Endothelial cell (in vitro differentiated cells): ENCODE measurements at regions not wholly inside any gene's neighbourhood (a gene's known extent, or its start where the extent isn't known, plus 50 kb on each side); places are given as distances from the start of the nearest gene placed in this dataset.

ENCODE experiments used
- DNase-seq: peaks from one replicate; pipeline ENCODE4 v3.0.0; 2021; ENCODE audit warnings: low spot score
- H3K27ac Mint-ChIP-seq: one replicate; pipeline ENCODE4 v1.8.0; 2021; ENCODE audit warnings: mixed read lengths, inconsistent platforms; ENCODE audit not compliant: unreplicated experiment
- H3K27me3 Mint-ChIP-seq: one replicate; pipeline ENCODE4 v1.8.0; 2021; ENCODE audit warnings: mild to moderate bottlenecking, moderate library complexity, mixed read lengths, inconsistent platforms; ENCODE audit not compliant: unreplicated experiment
- H3K36me3 Mint-ChIP-seq: one replicate; pipeline ENCODE4 v1.8.0; 2021; ENCODE audit warnings: mild to moderate bottlenecking, low read depth, mixed read lengths, inconsistent platforms; ENCODE audit not compliant: unreplicated experiment
- H3K4me1 Mint-ChIP-seq: one replicate; pipeline ENCODE4 v1.8.0; 2021; ENCODE audit warnings: mild to moderate bottlenecking, mixed read lengths, inconsistent platforms; ENCODE audit not compliant: unreplicated experiment
- H3K4me3 Mint-ChIP-seq: one replicate; pipeline ENCODE4 v1.8.0; 2021; ENCODE audit warnings: mild to moderate bottlenecking, mixed read lengths, inconsistent platforms; ENCODE audit not compliant: unreplicated experiment
- H3K9me3 Mint-ChIP-seq: one replicate; pipeline ENCODE4 v1.8.0; 2021; ENCODE audit warnings: mixed read lengths, inconsistent platforms; ENCODE audit not compliant: unreplicated experiment
- CTCF ChIP-seq: fragments of 200-600 bp; sonication (generic); IDR thresholded peaks from one replicate; pipeline ENCODE4 v1.5.0; 2021; ENCODE audit warnings: antibody characterized with exemption; ENCODE audit not compliant: unreplicated experiment

GRCh38 chr15:69780374-69780773 lies 317.3 kb downstream of the TLE3 start:
- Mint-ChIP-seq H3K4me3 (no peak overlapping the region), H3K9me3 (no peaks in the 10 kb centered on the region)

GRCh38 chr15:69780981-69781380 lies 316.7 kb downstream of the TLE3 start:
- Mint-ChIP-seq H3K4me1 (peaks cover 4% of the 10 kb centered on the region), H3K36me3 (no peaks in the 10 kb centered on the region), H3K4me3 (no peak overlapping the region), H3K27ac (no peak overlapping the region), H3K27me3 (no peaks in the 10 kb centered on the region), H3K9me3 (no peaks in the 10 kb centered on the region)
- no peak for DNase-seq
- TF ChIP-seq CTCF: no peak

More at GRCh38 chr15:69780374-69780773, 317.3 kb downstream of the TLE3 start:
- TF ChIP-seq CTCF: no peak
- peaks cover 4% of the 10 kb centered on the region for H3K4me1 Mint-ChIP-seq
- no peak for DNase-seq
- no peak overlapping the region for H3K27ac Mint-ChIP-seq
- H3K36me3 Mint-ChIP-seq: no peaks in the 10 kb centered on the region
- H3K27me3 Mint-ChIP-seq: no peaks in the 10 kb centered on the region

- no peak overlapping the region for H3K27ac Mint-ChIP-seq
- no peaks in the 10 kb centered on the region for H3K36me3 Mint-ChIP-seq
- no peak overlapping the region for H3K4me3 Mint-ChIP-seq
- DNase-seq: no peak
- TF ChIP-seq CTCF: no peak
- H3K9me3 Mint-ChIP-seq: no peaks in the 10 kb centered on the region
- no peaks in the 10 kb centered on the region for H3K27me3 Mint-ChIP-seq
- H3K4me1 Mint-ChIP-seq: peaks cover 4% of the 10 kb centered on the region
Observed at GRCh38 chr15:69781411-69782125, 316.1 kb downstream of the TLE3 start.

- Mint-ChIP-seq H3K27me3 (no peaks in the 10 kb centered on the region), H3K4me3 (no peak overlapping the region), H3K27ac (no peak overlapping the region), H3K4me1 (peaks cover 4% of the 10 kb centered on the region), H3K36me3 (no peaks in the 10 kb centered on the region), H3K9me3 (no peaks in the 10 kb centered on the region)
- no peak for TF ChIP-seq CTCF
- DNase-seq: no peak
Observed at GRCh38 chr15:69782139-69782658, 315.5 kb downstream of the TLE3 start.

DNA sequence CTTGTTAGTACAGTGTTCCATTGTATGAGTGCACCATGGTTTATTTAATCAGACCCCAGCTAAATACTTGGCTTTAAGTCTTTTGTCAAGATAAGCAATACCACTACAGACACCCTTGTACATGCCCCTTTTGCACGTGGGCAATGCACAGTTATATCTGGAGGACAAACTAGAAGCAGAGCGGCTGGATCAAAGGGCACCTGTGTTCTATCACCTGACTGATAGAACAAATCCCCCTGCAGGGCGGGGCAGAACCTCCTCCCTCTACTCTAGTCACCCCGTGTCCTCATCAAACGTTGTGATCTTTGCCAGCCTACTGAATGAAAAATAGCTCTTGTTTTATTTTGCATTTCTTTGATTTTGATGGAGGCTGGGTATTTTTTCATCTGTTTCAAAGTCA lies 314.9 kb downstream of the TLE3 start:
- Mint-ChIP-seq H3K4me3 (no peak overlapping the region), H3K27ac (no peak overlapping the region), H3K27me3 (no peaks in the 10 kb centered on the region), H3K4me1 (peaks cover 4% of the 10 kb centered on the region), H3K36me3 (no peaks in the 10 kb centered on the region), H3K9me3 (no peaks in the 10 kb centered on the region)
- no peak for TF ChIP-seq CTCF
- DNase-seq: no peak
